ENCODE measurements at regions not wholly inside any gene's neighbourhood (a gene's known extent, or its start where the extent isn't known, plus 50 kb on each side); places are given as distances from the start of the nearest gene placed in this dataset.
"Not testable (repeated sequence)": the region's sequence is repeated elsewhere in the genome, so short reads cannot be mapped to it uniquely, and the experiment has no call there.

- DNase-seq (ENCODE audit: low read depth, low spot score): no peak
Measured at GRCh38 chr3:5035113-5035512, 55.9 kb downstream of the BHLHE40 start.

DNA sequence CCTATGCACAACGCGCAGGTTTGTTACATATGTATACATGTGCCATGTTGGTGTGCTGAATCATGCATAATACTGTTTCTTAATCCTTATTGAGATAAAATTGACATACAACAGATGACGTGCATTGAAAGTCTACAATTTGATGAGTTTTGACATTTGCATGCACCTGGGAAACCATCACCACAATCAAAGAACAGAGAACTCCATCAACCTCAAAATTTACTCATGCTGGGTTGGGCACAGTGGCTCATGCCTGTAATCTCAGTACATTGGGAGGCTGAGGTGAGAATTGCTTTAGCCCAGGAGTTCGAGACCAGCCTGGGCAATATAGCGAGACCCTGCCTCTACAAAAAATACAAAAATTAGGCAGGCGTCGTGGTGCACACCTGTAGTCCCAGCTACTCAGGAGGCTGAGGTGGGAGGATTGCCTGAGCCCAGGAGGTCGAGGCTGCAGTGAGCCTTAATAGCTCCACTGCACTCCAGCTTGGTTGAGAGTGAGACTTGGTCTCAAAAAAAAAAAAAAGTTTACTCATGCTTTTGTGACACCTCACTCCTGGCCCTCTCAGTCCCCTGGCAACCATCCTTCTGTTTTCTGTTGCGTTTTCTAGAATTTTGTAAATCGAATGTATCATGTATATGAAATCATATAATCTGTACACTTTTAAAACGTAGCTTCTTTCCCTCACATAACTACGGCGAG is 56.6 kb downstream of the BHLHE40 start:
- no peak for DNase-seq (ENCODE audit: low read depth, low spot score)

GRCh38 chr3:5036392-5036766 is 57.1 kb downstream of the BHLHE40 start:
- no peak for DNase-seq (ENCODE audit: low read depth, low spot score)

DNA sequence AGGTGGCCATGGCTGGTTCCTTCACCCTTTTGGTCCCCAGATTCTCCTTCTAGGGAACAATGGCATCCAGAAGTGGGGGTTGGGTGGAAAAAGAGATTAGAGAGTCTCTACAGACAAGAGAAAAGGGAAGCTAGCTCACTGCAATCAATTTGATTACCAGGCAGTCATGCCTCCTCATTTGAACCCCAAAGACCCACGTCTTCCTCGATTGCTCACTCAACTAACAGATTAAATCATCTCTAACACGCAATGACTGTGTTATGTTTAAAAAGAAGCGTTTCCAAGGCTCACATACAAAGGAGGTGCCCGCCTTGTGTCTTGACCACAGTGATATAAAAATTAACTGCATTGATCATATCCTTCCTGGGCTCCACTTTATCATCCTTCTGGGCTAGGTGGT is 57.6 kb downstream of the BHLHE40 start:
- DNase-seq (ENCODE audit: low read depth, low spot score): no peak

GRCh38 chr3:5039585-5039984 is 60.3 kb downstream of the BHLHE40 start:
- no peak for DNase-seq (ENCODE audit: low read depth, low spot score)

GRCh38 chr3:5041315-5041714 is 62.1 kb downstream of the BHLHE40 start:
- DNase-seq (ENCODE audit: low read depth, low spot score): no peak

DNA sequence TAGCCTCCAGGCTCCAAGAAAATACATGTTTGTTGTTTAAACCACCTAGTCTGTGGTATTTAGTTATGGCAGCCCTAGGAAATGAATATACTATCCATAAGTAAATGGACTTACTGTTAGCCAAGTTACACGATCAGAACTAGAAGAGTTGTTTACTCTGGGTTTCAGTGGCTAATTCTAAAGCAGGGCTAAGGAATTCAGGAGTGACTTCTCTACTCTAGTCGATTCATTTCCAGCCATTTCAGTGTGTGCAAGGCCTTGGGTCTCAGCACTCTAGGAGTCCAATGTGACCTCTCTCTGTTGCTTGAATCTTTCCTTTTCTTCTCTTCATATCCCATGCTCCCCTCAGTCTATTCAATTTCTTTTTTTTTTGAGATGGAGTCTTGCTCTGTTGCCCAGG is 66.7 kb downstream of the BHLHE40 start:
- DNase-seq (ENCODE audit: low read depth, low spot score): no peak

DNA sequence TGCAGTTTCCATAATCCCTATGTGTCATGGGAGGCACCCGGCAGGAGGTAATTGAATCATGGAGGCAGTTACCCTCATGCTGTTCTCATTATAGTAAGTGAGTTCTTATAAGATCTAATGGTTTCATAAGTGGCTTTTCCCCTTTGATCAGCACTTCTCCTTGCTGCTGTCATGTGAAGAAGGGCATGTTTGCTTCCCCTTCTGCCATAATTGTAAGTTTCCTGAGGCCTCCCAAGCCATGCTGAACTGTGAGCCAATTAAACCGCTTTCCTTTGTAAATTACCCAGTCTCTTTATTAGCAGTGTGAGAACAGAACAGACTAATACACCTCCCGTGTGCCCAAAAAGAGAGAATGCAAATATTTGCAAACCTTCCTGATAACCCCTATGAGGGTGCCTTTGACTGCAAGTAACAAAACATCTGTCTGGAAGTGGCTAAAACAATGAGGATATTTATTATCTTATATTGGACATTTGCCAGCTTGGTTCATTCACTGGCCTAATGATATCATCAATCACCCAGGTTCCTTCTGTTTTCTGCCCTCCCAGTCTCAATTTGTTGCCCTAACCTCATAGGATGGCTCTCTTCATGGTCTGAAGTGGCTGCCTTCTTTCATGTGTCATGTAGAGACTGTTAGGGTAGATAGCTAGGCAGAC is 68.7 kb downstream of the BHLHE40 start:
- no peak for DNase-seq (ENCODE audit: low read depth, low spot score)

- DNase-seq (ENCODE audit: low read depth, low spot score): no peak
Measured at GRCh38 chr3:5051772-5052171, 70.3 kb upstream of the ARL8B start.

DNA sequence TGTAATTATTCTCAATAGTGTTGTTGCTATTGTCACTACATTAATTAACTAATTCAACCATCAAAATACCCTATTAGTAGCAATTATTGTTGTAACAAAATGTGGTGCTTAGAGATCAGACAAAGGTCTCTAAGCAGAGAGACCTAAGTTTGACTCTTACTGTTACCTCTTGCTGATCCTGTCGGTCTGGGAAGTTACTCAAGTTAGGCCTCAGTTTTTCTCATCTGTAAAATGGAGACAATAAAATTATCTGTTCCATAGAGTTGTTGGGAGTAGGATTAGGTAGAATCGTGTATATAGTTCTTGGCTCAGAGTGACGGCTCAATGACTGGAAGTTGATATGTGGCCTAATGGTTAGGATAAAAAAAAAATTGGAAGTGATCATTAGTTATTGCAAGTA is 69.8 kb upstream of the ARL8B start:
- no peak for DNase-seq (ENCODE audit: low read depth, low spot score)

DNA sequence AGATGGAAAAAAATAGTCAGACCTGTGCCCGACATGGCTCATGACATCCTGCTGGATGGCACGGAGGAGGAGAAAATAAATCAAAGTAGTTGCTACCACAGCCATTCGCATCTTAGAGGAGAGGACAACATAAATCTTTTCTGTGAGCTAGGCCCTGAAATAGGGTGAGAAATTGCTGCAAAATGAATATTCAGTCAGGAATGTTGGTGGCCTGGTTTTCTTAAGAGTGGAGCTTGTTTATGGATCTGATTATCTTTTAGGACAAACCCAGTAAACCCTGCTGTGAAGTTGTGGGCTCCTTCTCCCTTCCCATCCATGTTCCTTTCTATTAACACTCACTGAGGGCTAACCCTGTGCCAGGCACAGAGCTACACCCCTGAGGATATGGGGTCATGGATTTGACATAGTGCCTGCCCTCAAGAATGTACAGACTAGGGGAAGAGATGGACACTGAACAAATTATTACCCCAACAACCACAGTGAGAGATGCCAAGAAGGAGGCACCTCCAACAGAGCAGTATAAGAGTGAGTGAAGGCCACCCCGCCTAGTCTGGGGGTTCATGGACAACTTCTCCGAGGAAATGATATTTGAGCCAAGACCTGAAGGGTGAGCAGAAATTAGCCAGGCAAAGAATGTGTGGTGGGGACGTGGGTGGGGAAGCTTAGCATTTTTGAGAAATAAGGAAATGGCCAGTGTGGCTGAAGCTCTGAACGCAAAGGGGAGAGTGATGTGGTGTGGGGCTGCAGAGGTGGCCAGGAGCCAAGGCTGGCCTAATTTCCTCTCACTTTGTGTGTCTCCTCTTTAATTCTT is 68.9 kb upstream of the ARL8B start:
- DNase-seq (ENCODE audit: low read depth, low spot score): peak; percentile 77

DNA sequence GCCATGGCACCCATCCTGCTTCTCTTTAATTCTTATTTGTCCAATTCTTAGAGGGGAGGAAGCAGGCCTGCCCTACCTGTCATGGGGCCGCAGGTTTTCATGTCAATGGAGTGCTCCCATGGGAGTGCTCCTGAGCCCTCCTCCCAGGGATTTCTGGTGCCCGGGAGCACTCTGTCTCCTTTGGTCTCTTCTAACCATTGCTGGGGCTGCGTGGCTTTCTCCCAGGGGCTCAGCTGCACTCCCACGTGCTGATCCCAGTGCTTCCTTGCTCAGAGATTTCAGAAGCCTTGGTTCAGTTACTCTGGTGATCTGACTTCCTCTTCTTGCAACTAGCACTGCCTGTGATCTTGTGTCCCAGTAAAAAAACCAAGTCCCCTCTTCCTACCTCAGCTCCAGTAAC is 68.0 kb upstream of the ARL8B start:
- no peak for DNase-seq (ENCODE audit: low read depth, low spot score)

GRCh38 chr3:5054579-5054978 is 67.5 kb upstream of the ARL8B start:
- not testable (repeated sequence) for DNase-seq (ENCODE audit: low read depth, low spot score)

GRCh38 chr3:5055357-5056110 is 66.6 kb upstream of the ARL8B start:
- DNase-seq (ENCODE audit: low read depth, low spot score): no peak

GRCh38 chr3:5056111-5056391 is 66.0 kb upstream of the ARL8B start:
- DNase-seq (ENCODE audit: low read depth, low spot score): no peak

DNA sequence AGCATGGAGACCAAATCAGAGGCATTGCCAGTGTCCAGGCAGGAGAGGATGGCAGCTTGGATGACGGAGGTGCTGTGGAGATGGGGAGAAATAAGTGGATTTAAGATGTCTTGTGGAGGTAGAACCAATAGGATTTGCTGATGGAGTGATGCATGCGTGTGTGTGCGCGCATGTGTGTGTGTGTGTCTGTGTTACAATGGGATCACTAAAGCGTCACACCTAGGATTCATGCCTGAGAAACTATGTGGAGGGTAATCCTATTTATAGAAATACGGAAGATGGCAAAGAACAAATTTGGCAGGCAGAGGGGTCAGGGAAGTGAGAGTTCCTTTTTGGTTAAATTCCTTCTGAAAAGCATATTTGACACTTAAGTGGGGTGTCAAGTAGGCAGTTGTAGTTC is 64.8 kb upstream of the ARL8B start:
- no peak for DNase-seq (ENCODE audit: low read depth, low spot score)

DNA sequence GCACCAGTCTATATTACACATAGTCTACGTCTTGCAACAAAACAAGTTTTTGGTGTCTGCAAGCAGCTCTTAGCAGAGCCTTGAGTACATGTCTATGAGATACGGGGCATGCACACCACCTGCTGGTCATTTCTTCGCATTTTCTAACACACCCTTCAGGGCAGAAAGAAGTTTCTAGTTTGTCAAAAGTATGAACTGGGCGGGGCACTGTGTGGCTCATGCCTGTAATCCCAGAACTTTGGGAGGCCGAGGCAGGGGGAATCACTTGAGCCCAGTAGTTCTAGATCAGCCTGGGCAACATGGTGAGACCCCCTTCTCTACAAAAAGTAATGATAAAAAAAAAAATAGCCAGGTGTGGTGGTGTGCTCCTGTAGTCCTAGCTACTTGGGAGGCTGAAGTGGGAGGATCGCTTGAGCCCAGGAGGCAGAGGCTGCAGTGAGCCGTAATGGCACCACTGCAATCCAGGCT is 64.2 kb upstream of the ARL8B start:
- DNase-seq (ENCODE audit: low read depth, low spot score): peak; percentile 89

DNA sequence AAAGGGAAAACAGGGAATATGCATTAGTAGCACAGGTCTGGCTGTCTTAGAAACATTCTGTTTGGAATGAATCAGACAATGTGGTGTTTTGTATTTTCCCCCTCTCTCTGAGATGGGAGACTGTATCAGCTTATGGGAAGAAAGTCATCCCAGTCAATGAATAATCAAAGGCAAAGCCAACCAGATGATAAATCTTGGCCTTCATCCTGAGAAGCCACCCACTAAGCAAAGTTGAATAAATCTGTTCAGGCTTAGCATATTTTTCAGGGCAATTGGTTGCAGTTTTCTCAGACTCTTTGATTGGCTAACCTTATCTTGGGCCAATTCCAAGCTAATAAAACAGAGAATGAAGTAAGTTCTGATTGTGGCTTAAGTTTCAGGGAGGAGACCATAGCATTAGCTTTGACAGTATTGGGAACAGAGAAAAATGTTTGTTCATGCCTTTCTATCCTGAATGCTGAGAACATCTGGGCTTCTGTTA is 63.6 kb upstream of the ARL8B start:
- peak; percentile 56 for DNase-seq (ENCODE audit: low read depth, low spot score)

DNA sequence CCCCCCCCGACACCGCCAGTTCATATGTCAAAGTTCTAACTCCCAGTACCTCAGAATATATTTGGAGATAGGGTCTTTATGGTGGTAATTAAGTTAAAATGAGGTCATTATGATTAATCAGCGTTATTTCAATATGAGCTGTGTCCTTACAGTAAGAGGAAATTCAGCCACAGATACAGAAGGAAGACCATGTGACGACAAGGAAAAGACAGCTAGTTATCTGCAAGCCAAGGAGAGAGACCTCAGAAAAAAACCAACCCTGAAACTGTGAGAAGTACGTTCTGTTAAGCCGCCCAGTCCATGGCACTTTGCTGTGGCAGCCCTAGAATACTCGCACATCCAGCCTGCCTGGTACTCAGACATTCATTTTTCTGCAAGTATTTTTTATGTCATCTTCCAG is 62.3 kb upstream of the ARL8B start:
- DNase-seq (ENCODE audit: low read depth, low spot score): no peak

DNA sequence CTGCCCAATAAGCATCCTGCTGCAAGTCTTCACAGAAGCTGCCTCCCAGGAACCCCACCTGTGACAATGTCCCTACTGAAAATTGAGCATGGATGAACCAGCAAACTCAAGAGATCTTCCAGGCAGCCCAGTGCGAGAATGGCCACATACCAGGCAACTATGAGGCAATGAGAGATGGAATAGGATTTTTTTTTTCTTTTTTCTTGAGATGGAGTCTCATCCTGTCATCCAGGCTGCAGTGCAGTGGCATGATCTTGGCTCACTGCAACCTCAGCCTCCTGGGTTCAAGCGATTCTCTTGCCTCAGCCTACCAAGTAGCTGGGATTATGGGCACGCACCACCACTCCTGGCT is 60.9 kb upstream of the ARL8B start:
- no peak for DNase-seq (ENCODE audit: low read depth, low spot score)

DNA sequence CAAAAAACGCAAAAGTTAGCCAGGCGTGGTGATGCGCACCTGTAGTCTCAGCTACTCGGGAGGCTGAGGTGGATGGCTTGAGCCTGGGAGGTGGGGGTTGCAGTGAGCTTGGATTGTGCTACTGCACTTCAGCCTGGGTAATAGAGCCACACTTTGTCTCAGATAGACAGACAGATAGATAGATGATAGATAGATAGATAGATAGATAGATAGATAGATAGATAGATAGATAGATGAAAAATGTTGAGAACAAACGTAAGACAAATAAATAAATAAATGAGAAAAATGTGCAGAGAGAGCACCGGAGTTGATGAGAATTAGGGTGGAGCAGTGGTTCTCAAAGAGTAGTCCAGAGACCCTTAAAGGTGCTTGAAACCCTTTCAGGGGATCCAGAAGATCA is 58.4 kb upstream of the ARL8B start:
- DNase-seq (ENCODE audit: low read depth, low spot score): no peak

GRCh38 chr3:5068531-5069050 is 53.5 kb upstream of the ARL8B start:
- peak; percentile 22 for DNase-seq (ENCODE audit: low read depth, low spot score)
